AG09309 (cell line): ENCODE measurements at regions not wholly inside any gene's neighbourhood (a gene's known extent, or its start where the extent isn't known, plus 50 kb on each side); places are given as distances from the start of the nearest gene placed in this dataset.

Source experiments
- DNase-seq: peaks from one replicate; pipeline ENCODE4 v3.0.0-alpha.2; 2010; ENCODE audit warnings: low read depth
- H3K4me3 ChIP-seq: 2 replicates; pipeline ENCODE4 v1.5.1; 2011; ENCODE audit warnings: mild to moderate bottlenecking, low read depth, low read length, moderate library complexity; ENCODE audit not compliant: control insufficient read depth
- CTCF ChIP-seq: IDR thresholded peaks from 2 replicates; pipeline ENCODE4 v1.5.1; 2011; ENCODE audit warnings: mild to moderate bottlenecking, low read depth, low read length, inconsistent platforms; ENCODE audit not compliant: insufficient read depth, control insufficient read depth; ENCODE audit errors: missing control alignments

- no peak for TF ChIP-seq CTCF
- no peak overlapping the region for H3K4me3 ChIP-seq
- no peak for DNase-seq
Measured at GRCh38 chr1:55534565-55535121, 319.5 kb upstream of the USP24 start.

- no peak for DNase-seq
- H3K4me3 ChIP-seq, result no peak overlapping the region
- TF ChIP-seq CTCF, result no peak
Measured at GRCh38 chr1:55531644-55532043, 316.5 kb upstream of the USP24 start.

- no peak for DNase-seq
- no peak overlapping the region for H3K4me3 ChIP-seq
- TF ChIP-seq CTCF, result no peak
Measured at GRCh38 chr1:55530749-55531478, 315.8 kb upstream of the USP24 start.

GRCh38 chr1:55529017-55529416, 313.9 kb upstream of the USP24 start:
- no peak for DNase-seq
- H3K4me3 ChIP-seq, result no peak overlapping the region
- no peak for TF ChIP-seq CTCF

DNA sequence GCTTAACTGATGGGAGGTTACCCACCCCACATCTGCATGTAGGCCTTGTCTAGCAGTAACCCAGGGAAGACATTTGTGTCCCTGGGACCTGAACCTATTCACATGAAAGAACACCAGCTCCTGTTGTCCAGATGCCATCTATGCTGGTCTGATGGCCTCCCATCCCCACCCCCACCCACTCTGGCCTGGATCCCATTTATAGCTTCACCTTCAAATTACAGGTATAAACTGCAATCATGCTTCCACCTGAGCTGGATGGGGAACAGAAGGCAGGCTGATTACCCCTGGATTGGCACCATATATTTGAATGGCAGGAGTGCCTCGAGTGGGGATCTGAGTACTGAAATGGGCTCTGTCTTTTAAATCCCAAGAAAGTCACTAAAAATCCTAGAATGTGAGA, 312.7 kb upstream of the USP24 start:
- DNase-seq, result no peak
- TF ChIP-seq CTCF, result no peak
- no peak overlapping the region for H3K4me3 ChIP-seq

DNA sequence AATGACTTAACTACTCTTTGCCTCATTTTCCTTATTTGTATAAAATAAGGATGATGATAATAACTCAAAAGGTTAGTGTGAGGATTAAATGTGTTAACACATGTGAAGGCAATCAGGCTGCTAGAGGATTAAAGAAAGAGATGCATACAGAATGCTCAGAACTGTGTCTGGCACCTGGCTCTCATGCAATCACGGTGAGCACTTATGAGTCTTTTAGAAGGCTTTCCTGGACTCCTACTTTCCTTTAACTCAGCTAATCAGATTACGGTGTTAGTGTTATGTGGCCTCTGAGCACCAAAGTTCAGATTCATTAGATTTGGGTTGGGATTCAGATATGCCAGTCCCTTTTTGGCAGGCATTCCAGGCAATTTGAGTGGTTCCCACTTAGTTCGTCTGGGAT, 311.6 kb upstream of the USP24 start:
- DNase-seq, result no peak
- no peak for TF ChIP-seq CTCF
- H3K4me3 ChIP-seq, result no peak overlapping the region

DNA sequence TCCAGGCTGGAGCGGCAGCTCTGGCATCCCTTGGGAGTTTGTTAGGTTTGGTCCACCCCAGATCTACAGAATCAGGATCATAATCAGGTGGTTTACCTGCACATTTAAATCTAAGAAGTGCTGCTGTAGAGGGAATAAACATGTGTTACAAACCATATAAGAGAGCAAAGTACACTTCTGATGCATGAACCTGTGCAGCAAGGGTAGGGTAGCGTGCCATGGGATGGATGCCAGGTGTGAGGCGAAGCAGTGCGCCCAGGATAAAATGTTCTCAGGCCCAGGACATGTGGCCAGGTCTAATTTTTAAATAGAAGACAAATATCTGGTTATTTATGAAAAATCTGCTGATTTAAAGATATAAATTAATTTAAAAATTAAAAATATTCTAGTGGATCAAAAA, 308.8 kb upstream of the USP24 start:
- no peak overlapping the region for H3K4me3 ChIP-seq
- no peak for DNase-seq
- TF ChIP-seq CTCF, result no peak
